ENCODE measurements at regions not wholly inside any gene's neighbourhood (a gene's known extent, or its start where the extent isn't known, plus 50 kb on each side); places are given as distances from the start of the nearest gene placed in this dataset.

DNA sequence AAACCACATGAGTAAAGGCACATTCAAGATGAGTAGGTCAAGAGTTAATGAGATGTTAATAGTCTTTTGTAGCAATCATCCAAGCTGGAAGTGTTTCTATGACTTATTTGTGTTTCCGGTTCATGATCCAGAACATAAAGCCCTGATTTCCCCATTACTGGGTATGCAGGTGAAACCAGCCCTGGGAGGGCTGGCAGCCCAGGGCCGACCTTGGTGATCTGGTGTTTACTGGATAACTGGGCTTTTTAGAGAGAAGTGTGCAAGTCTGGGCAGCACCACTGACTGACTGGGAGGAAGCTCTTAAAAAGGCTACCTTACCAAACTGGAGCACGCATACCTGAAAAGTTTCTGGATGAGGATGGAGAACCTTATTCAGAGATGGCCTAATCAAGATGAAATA, 431.6 kb upstream of the VRK2 start:
- Mint-ChIP-seq H3K9me3 (peaks cover 3% of the 10 kb centered on the region), H3K4me1 (peaks cover 15% of the 10 kb centered on the region), H3K27me3 (no peaks in the 10 kb centered on the region), H3K36me3 (ENCODE audit: low read depth) (no peaks in the 10 kb centered on the region), H3K4me3 (no peak overlapping the region), H3K27ac (no peak overlapping the region)
- no peak for ATAC-seq (ENCODE audit: low read depth)
- TF ChIP-seq, protein P1, sequence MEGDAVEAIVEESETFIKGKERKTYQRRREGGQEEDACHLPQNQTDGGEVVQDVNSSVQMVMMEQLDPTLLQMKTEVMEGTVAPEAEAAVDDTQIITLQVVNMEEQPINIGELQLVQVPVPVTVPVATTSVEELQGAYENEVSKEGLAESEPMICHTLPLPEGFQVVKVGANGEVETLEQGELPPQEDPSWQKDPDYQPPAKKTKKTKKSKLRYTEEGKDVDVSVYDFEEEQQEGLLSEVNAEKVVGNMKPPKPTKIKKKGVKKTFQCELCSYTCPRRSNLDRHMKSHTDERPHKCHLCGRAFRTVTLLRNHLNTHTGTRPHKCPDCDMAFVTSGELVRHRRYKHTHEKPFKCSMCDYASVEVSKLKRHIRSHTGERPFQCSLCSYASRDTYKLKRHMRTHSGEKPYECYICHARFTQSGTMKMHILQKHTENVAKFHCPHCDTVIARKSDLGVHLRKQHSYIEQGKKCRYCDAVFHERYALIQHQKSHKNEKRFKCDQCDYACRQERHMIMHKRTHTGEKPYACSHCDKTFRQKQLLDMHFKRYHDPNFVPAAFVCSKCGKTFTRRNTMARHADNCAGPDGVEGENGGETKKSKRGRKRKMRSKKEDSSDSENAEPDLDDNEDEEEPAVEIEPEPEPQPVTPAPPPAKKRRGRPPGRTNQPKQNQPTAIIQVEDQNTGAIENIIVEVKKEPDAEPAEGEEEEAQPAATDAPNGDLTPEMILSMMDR (IDR thresholded peaks at IDR 0.05) = no peak
- ChIA-PET CTCF (no interaction called here), POLR2A (no interaction called here)
- no peak for DNase-seq
- intact Hi-C loops (cut with micrococcal nuclease) = no loop called here

DNA sequence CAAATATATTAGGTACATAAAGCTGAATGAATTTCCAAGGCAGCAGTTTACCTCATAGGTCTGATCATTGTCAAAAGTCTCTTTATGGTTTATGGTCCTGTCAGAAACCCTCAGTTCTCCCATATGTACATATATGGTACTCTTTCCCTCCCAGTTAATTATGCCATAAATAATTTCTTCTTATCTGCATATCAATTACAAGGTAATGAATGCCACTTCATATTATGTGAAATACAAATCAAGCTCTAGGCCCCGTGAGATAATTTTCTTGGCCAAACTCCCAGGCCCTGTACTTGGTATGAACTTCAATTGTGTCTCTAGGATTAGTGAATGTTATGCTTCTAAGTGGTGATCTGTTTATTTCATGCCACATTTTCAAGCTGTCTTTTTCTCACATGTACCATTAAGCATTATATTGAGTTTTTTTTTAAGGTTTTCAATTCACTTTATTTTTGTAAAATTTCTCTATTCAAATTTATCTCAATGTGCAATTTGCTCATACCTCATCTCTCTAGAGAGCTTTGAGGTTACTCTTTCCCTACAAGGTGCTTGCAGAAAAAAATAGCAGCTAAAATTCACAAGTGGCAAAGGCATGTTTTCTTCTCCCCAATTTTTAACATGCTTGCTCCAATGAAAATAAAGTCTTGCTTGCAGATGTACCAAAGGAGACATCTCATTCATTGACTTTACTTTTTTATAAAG, 430.6 kb upstream of the VRK2 start:
- TF ChIP-seq, protein P1 (IDR thresholded peaks at IDR 0.05) = no peak
- intact Hi-C loops (cut with micrococcal nuclease) = no loop called here
- Mint-ChIP-seq H3K9me3 (no peaks in the 10 kb centered on the region), H3K4me1 (peaks cover 15% of the 10 kb centered on the region), H3K27me3 (no peaks in the 10 kb centered on the region), H3K27ac (no peak overlapping the region), H3K36me3 (ENCODE audit: low read depth) (no peaks in the 10 kb centered on the region), H3K4me3 (no peak overlapping the region)
- ChIA-PET POLR2A (no interaction called here), CTCF (no interaction called here)
- no peak for ATAC-seq (ENCODE audit: low read depth)
- no peak for DNase-seq

- POLR2A ChIA-PET = no interaction called here
- intact Hi-C loops (cut with micrococcal nuclease) = no loop called here
- no peak overlapping the region for H3K4me3 Mint-ChIP-seq
- CTCF ChIA-PET = no interaction called here
- H3K27me3 Mint-ChIP-seq = no peaks in the 10 kb centered on the region
- H3K36me3 Mint-ChIP-seq (ENCODE audit: low read depth) = no peaks in the 10 kb centered on the region
- H3K4me1 Mint-ChIP-seq = peaks cover 15% of the 10 kb centered on the region
- no peak overlapping the region for H3K27ac Mint-ChIP-seq
- no peaks in the 10 kb centered on the region for H3K9me3 Mint-ChIP-seq
- TF ChIP-seq, protein P1 (IDR thresholded peaks at IDR 0.05) = no peak
- no peak for DNase-seq
- ATAC-seq (ENCODE audit: low read depth) = no peak
Measured at GRCh38 chr2:57617318-57617717, 429.3 kb upstream of the VRK2 start.

GRCh38 chr2:57621122-57621663, 425.4 kb upstream of the VRK2 start:
- Mint-ChIP-seq H3K27ac (no peak overlapping the region), H3K36me3 (ENCODE audit: low read depth) (no peaks in the 10 kb centered on the region), H3K4me3 (no peak overlapping the region), H3K9me3 (no peaks in the 10 kb centered on the region), H3K4me1 (peaks cover 13% of the 10 kb centered on the region), H3K27me3 (no peaks in the 10 kb centered on the region)
- ChIA-PET CTCF (no interaction called here), POLR2A (no interaction called here)
- ATAC-seq (ENCODE audit: low read depth) (no peak), DNase-seq (no peak)
- intact Hi-C loops (cut with micrococcal nuclease) = no loop called here
- TF ChIP-seq, protein P1 (IDR thresholded peaks at IDR 0.05) = no peak

DNA sequence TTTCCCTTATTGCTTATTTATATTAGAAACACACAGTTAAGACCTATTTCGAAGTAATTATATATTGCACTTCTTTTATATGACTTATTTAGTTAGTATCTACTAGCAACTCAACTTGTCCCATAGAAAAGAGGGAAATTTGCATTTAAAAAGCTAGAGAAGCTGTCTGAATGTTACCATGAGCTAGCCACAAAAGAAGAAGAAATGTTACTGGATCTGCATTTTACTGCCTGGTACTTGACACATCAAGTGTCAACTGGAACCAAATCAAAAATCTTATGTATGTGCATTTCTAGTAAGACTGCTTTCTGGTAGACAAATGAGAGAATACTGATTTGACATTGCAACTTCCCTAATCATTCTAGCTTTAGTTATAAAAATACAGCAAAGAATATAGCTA, 424.6 kb upstream of the VRK2 start:
- TF ChIP-seq, protein P1 (IDR thresholded peaks at IDR 0.05) = no peak
- Mint-ChIP-seq H3K9me3 (no peaks in the 10 kb centered on the region), H3K27ac (no peak overlapping the region), H3K4me1 (peaks cover 8% of the 10 kb centered on the region), H3K4me3 (no peak overlapping the region), H3K36me3 (ENCODE audit: low read depth) (no peaks in the 10 kb centered on the region), H3K27me3 (no peaks in the 10 kb centered on the region)
- ChIA-PET POLR2A (no interaction called here), CTCF (no interaction called here)
- intact Hi-C loops (cut with micrococcal nuclease) = no loop called here
- ATAC-seq (ENCODE audit: low read depth) (no peak), DNase-seq (no peak)

Measured in activated B cell treated with CpG ODN at 0.5 μM for 24 hours (primary cell).